ENCODE measurements at regions not wholly inside any gene's neighbourhood (a gene's known extent, or its start where the extent isn't known, plus 50 kb on each side); places are given as distances from the start of the nearest gene placed in this dataset.

DNA sequence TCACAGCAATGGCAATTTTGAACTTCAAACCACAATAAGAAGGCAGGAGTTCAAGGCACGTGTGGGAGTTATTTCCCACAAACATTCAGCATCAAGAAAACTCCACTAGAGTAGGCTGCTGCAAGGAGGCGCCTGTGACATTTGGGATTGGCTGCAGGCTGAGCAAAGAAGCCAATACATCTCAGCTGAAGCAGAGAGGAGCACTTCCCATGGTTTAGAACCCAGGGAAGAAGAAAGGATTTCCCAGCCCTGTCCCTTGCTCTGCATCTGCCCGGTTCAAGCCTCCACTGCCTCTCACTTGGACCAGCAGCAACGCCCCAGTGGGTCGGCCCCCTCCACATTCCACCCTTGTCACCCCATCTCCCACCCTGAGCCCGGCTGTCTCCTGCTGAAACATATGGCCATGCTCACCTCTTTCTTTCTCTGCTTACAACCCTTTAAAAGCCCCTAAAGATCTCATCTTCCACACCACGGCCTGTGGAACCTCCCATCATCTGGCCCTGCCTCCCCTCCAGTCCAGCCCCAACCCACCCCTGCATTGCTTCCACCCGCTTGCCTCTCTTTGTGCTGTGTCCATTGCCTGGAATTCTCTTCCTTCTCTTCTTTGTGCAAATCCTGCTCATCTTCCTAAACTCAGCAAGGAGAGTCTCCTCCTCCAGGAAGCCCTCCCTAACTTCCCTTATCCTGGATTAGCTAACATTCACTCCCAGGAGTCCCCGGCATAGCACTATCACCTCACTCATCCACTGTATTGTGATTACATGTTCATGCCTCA is 128.3 kb downstream of the ANKRD60 start:
- Histone ChIP-seq H3K36me3 (ENCODE audit: control insufficient read depth in 2 of 2, extremely low read depth in 1 of 2, insufficient read depth in 1 of 2, low read length in 1 of 2) (no peaks in the 10 kb centered on the region), H3K27ac (ENCODE audit: low read length) (no peak overlapping the region), H3K27me3 (replicated peaks in 1 of 2; ENCODE audit: control insufficient read depth in 2 of 2, extremely low read depth in 1 of 2, insufficient read depth in 2 of 2, low read length in 1 of 2) (peaks cover 0 to 23% of the 10 kb centered on the region in 2 experiments), H3K9me3 (no peaks in the 10 kb centered on the region), H3K4me3 (ENCODE audit: control insufficient read depth in 1 of 2, extremely low read depth in 1 of 2, low read length in 1 of 2) (no peak overlapping the region), H3K4me1 (ENCODE audit: control insufficient read depth in 1 of 2, extremely low read depth in 1 of 2, insufficient read depth in 2 of 2, low read length in 2 of 2) (no peaks in the 10 kb centered on the region)
- no peaks in the 10 kb centered on the region for H3K4me1 Mint-ChIP-seq
- H3K4me3 Mint-ChIP-seq: no peak overlapping the region
- CTCF ChIA-PET: no interaction called here
- WGBS (ENCODE audit: insufficient coverage): 67% methylated on average over 7 of the region's 9 CpGs
- no peaks in the 10 kb centered on the region for H3K9me3 Mint-ChIP-seq
- POLR2A ChIA-PET: no interaction called here
- no peaks in the 10 kb centered on the region for H3K36me3 Mint-ChIP-seq
- no peak overlapping the region for H3K27ac Mint-ChIP-seq
- no peak for ATAC-seq (replicated peaks in 1 of 4)
- no peak for DNase-seq
- H3K27me3 Mint-ChIP-seq: peaks cover 8 to 19% of the 10 kb centered on the region in 2 donors

- Histone ChIP-seq H3K9me3 (no peaks in the 10 kb centered on the region), H3K27me3 (replicated peaks in 1 of 2; ENCODE audit: control insufficient read depth in 2 of 2, extremely low read depth in 1 of 2, insufficient read depth in 2 of 2, low read length in 1 of 2) (peaks cover 0 to 27% of the 10 kb centered on the region in 2 experiments), H3K27ac (ENCODE audit: low read length) (no peak overlapping the region), H3K4me1 (ENCODE audit: control insufficient read depth in 1 of 2, extremely low read depth in 1 of 2, insufficient read depth in 2 of 2, low read length in 2 of 2) (no peaks in the 10 kb centered on the region), H3K36me3 (ENCODE audit: control insufficient read depth in 2 of 2, extremely low read depth in 1 of 2, insufficient read depth in 1 of 2, low read length in 1 of 2) (no peaks in the 10 kb centered on the region), H3K4me3 (ENCODE audit: control insufficient read depth in 1 of 2, extremely low read depth in 1 of 2, low read length in 1 of 2) (no peak overlapping the region)
- peaks cover 8 to 20% of the 10 kb centered on the region in 2 donors for H3K27me3 Mint-ChIP-seq
- DNase-seq: no peak
- H3K27ac Mint-ChIP-seq: peak overlapping the region in 1 of 2 donors; percentile 12
- whole genome bisulfite sequencing (ENCODE audit: insufficient coverage): 82% methylated on average over 9 of the region's 16 CpGs
- no peaks in the 10 kb centered on the region for H3K9me3 Mint-ChIP-seq
- ChIA-PET POLR2A (no interaction called here), CTCF (no interaction called here)
- H3K4me3 Mint-ChIP-seq: no peak overlapping the region
- no peaks in the 10 kb centered on the region for H3K36me3 Mint-ChIP-seq
- ATAC-seq (replicated peaks in 1 of 4): no peak
- no peaks in the 10 kb centered on the region for H3K4me1 Mint-ChIP-seq
Observed at GRCh38 chr20:58099291-58099935, 129.0 kb downstream of the ANKRD60 start.

DNA sequence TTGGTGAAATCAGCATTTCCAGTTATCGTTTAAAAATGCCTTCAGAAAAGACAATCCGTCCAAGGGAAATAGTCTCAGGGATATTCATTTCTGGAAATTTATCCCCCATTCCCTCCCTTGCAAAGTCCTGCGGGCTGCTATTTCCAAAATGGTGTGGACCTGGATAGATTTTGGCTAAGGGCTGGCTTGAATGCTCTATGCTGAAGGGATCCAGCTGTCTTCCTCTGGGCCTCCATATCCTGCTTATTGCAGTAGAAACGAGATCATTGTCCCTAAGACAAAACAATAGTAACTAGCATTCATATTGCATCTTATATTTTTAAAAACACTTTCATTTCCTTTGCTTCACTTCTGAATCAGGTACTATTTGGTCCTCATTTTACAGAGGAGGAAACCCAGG is 129.9 kb downstream of the ANKRD60 start:
- Mint-ChIP-seq H3K36me3 (no peaks in the 10 kb centered on the region), H3K4me3 (no peak overlapping the region), H3K4me1 (no peaks in the 10 kb centered on the region), H3K27ac (no peak overlapping the region), H3K27me3 (peaks cover 8 to 24% of the 10 kb centered on the region in 2 donors), H3K9me3 (no peaks in the 10 kb centered on the region)
- no CpG with 5 or more reads among the region's 4 CpGs for WGBS (ENCODE audit: insufficient coverage)
- ATAC-seq (replicated peaks in 1 of 4) (no peak), DNase-seq (no peak)
- Histone ChIP-seq H3K4me1 (ENCODE audit: control insufficient read depth in 1 of 2, extremely low read depth in 1 of 2, insufficient read depth in 2 of 2, low read length in 2 of 2) (no peaks in the 10 kb centered on the region), H3K27me3 (replicated peaks in 1 of 2; ENCODE audit: control insufficient read depth in 2 of 2, extremely low read depth in 1 of 2, insufficient read depth in 2 of 2, low read length in 1 of 2) (peaks cover 0 to 28% of the 10 kb centered on the region in 2 experiments), H3K27ac (ENCODE audit: low read length) (no peak overlapping the region), H3K4me3 (ENCODE audit: control insufficient read depth in 1 of 2, extremely low read depth in 1 of 2, low read length in 1 of 2) (no peak overlapping the region), H3K9me3 (no peaks in the 10 kb centered on the region), H3K36me3 (ENCODE audit: control insufficient read depth in 2 of 2, extremely low read depth in 1 of 2, insufficient read depth in 1 of 2, low read length in 1 of 2) (no peaks in the 10 kb centered on the region)
- CTCF ChIA-PET: no interaction called here
- POLR2A ChIA-PET: interaction anchor here in 1 of 2 donors (0.6 kb wide), 1 partner anchor 42 kb away, joined by 3 read pairs; no protein-coding TSS in a partner anchor

DNA sequence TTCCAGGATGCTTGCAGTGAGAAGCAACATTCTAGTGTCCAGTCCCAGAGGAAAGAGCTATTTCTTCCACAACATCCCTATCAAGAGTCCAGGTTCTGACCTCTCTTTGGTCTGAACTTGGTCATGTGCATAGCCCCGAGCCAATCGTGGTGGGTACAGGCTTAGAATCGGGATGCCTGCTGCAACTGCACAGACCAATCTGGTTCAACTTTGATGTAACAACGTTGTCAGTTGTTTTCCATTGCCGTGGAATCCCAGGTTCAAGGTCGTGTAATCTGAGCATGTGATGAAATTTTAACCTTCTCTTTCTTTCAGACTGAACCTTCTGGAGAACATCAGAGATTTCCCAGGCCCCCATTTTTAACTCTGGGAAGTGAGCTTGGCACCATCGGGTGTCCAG is 130.5 kb downstream of the ANKRD60 start:
- Mint-ChIP-seq H3K27me3 (peaks cover 8 to 22% of the 10 kb centered on the region in 2 donors), H3K9me3 (no peaks in the 10 kb centered on the region), H3K36me3 (no peaks in the 10 kb centered on the region), H3K4me1 (no peaks in the 10 kb centered on the region), H3K4me3 (no peak overlapping the region), H3K27ac (no peak overlapping the region)
- ChIA-PET POLR2A (interaction anchor here in 1 of 2 donors (0.6 kb wide), 1 partner anchor 42 kb away, joined by 3 read pairs; no protein-coding TSS in a partner anchor), CTCF (no interaction called here)
- no peaks in the 10 kb centered on the region for H3K36me3 ChIP-seq (ENCODE audit: control insufficient read depth in 2 of 2, extremely low read depth in 1 of 2, insufficient read depth in 1 of 2, low read length in 1 of 2)
- DNase-seq (no peak), ATAC-seq (replicated peaks in 1 of 4) (no peak)
- H3K4me1 ChIP-seq (ENCODE audit: control insufficient read depth in 1 of 2, extremely low read depth in 1 of 2, insufficient read depth in 2 of 2, low read length in 2 of 2): no peaks in the 10 kb centered on the region
- H3K4me3 ChIP-seq (ENCODE audit: control insufficient read depth in 1 of 2, extremely low read depth in 1 of 2, low read length in 1 of 2): no peak overlapping the region
- H3K27ac ChIP-seq (ENCODE audit: low read length): no peak overlapping the region
- H3K9me3 ChIP-seq: no peaks in the 10 kb centered on the region
- H3K27me3 ChIP-seq (replicated peaks in 1 of 2; ENCODE audit: control insufficient read depth in 2 of 2, extremely low read depth in 1 of 2, insufficient read depth in 2 of 2, low read length in 1 of 2): peaks cover 0 to 26% of the 10 kb centered on the region in 2 experiments
- WGBS (ENCODE audit: insufficient coverage): 80% methylated on average over 4 of the region's 7 CpGs

DNA sequence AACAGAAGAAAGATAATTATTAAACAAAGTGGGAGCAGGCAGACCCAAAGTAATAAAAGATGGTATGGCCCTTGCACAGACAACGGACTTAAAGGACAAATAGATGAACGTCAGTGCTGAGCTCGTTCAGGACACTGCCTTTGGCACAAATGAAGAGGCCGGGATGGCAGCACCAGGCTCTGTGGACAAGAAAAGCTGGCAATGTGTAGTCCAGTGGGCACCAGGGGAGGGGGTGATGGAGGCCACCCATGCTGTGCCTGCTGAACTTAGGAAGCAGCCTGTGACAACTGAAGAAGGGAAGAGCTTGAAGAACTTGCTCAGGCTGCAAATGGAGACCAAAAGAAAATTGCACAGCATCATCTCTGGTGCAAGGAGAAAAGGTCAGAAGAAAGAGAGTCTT is 131.0 kb downstream of the ANKRD60 start:
- no peak overlapping the region for H3K4me3 ChIP-seq (ENCODE audit: control insufficient read depth in 1 of 2, extremely low read depth in 1 of 2, low read length in 1 of 2)
- Mint-ChIP-seq H3K36me3 (no peaks in the 10 kb centered on the region), H3K9me3 (no peaks in the 10 kb centered on the region), H3K27ac (no peak overlapping the region), H3K4me1 (no peaks in the 10 kb centered on the region), H3K27me3 (peaks cover 8 to 25% of the 10 kb centered on the region in 2 donors), H3K4me3 (no peak overlapping the region)
- POLR2A ChIA-PET: no interaction called here
- H3K36me3 ChIP-seq (ENCODE audit: control insufficient read depth in 2 of 2, extremely low read depth in 1 of 2, insufficient read depth in 1 of 2, low read length in 1 of 2): no peaks in the 10 kb centered on the region
- DNase-seq (no peak), ATAC-seq (replicated peaks in 1 of 4) (no peak)
- no peak overlapping the region for H3K27ac ChIP-seq (ENCODE audit: low read length)
- H3K4me1 ChIP-seq (ENCODE audit: control insufficient read depth in 1 of 2, extremely low read depth in 1 of 2, insufficient read depth in 2 of 2, low read length in 2 of 2): no peaks in the 10 kb centered on the region
- 88% methylated on average over 4 of the region's 4 CpGs for WGBS (ENCODE audit: insufficient coverage)
- peaks cover 0 to 23% of the 10 kb centered on the region in 2 experiments for H3K27me3 ChIP-seq (replicated peaks in 1 of 2; ENCODE audit: control insufficient read depth in 2 of 2, extremely low read depth in 1 of 2, insufficient read depth in 2 of 2, low read length in 1 of 2)
- H3K9me3 ChIP-seq: no peaks in the 10 kb centered on the region
- CTCF ChIA-PET: interaction anchor here in 1 of 2 donors (1.0 kb wide), 1 partner anchor 33 kb away, joined by 4 read pairs; no protein-coding TSS in a partner anchor

- ChIA-PET CTCF (interaction anchor here in 1 of 2 donors (1.0 kb wide), 1 partner anchor 32 kb away, joined by 4 read pairs; no protein-coding TSS in a partner anchor), POLR2A (no interaction called here)
- H3K27ac Mint-ChIP-seq: no peak overlapping the region
- no peaks in the 10 kb centered on the region for H3K4me1 Mint-ChIP-seq
- H3K9me3 ChIP-seq: no peaks in the 10 kb centered on the region
- H3K27ac ChIP-seq (ENCODE audit: low read length): no peak overlapping the region
- DNase-seq (no peak), ATAC-seq (replicated peaks in 1 of 4) (no peak)
- H3K36me3 ChIP-seq (ENCODE audit: control insufficient read depth in 2 of 2, extremely low read depth in 1 of 2, insufficient read depth in 1 of 2, low read length in 1 of 2): no peaks in the 10 kb centered on the region
- H3K27me3 Mint-ChIP-seq: peaks cover 8 to 26% of the 10 kb centered on the region in 2 donors
- no peaks in the 10 kb centered on the region for H3K9me3 Mint-ChIP-seq
- 67% methylated on average over 7 of the region's 8 CpGs for WGBS (ENCODE audit: insufficient coverage)
- no peak overlapping the region for H3K4me3 ChIP-seq (ENCODE audit: control insufficient read depth in 1 of 2, extremely low read depth in 1 of 2, low read length in 1 of 2)
- H3K36me3 Mint-ChIP-seq: no peaks in the 10 kb centered on the region
- H3K27me3 ChIP-seq (replicated peaks in 1 of 2; ENCODE audit: control insufficient read depth in 2 of 2, extremely low read depth in 1 of 2, insufficient read depth in 2 of 2, low read length in 1 of 2): peaks cover 0 to 24% of the 10 kb centered on the region in 2 experiments
- no peak overlapping the region for H3K4me3 Mint-ChIP-seq
- H3K4me1 ChIP-seq (ENCODE audit: control insufficient read depth in 1 of 2, extremely low read depth in 1 of 2, insufficient read depth in 2 of 2, low read length in 2 of 2): no peaks in the 10 kb centered on the region
Observed at GRCh38 chr20:58096880-58097423, 131.5 kb downstream of the ANKRD60 start.

Measured in T-cell (primary cell).